K562 (cell line): ENCODE measurements at regions not wholly inside any gene's neighbourhood (a gene's known extent, or its start where the extent isn't known, plus 50 kb on each side); places are given as distances from the start of the nearest gene placed in this dataset.
A peak's percentile ranks its signal among the peaks of the same experiment; 100 is the strongest.

Experiments
- ATAC-seq: fragments of 200-7000 bp; cut with Tn5 transposase; 3 replicates; pipeline ENCODE4 v1.9.1; 2020; ENCODE audit warnings: moderate library complexity
- BruUV-seq: library from RNA; stranded (reverse); fragments of 400-500 nt; replicated peaks from 2 replicates; lab custom pipeline; 2021; lab: Mats Ljungman, UMichigan
- CTCF ChIA-PET: fragments of 300-600 bp; formaldehyde crosslinking; extraction: SDS; loops from one replicate; lab custom pipeline; 2021; ENCODE audit warnings: low intra/inter-chr PET ratio; lab: Yijun Ruan, JAX
- POLR2A ChIA-PET: fragments of 300-600, 350-650 bp; sonication (Branson Sonifier 250); formaldehyde crosslinking; extraction: SDS; loops from one replicate; lab custom pipeline; 2021; ENCODE audit warnings: antibody characterized with exemption, inconsistent platforms; lab: Yijun Ruan, JAX
- DNase-seq, 4 experiments: peaks; one replicate each; pipeline versions ENCODE4 v3.0.0 to v3.0.0-alpha.2; 2011 to 2018; ENCODE audit warnings: low spot score in 3 of 4, mixed read lengths in 3 of 4; ENCODE audit errors: extremely low read depth in 1 of 4
- FAIRE-seq: peaks from 2 replicates; lab custom pipeline; 2011; peaks lifted over from hg19 to GRCh38; lab: Jason Lieb, UNC
- H2AFZ ChIP-seq: 2 replicates; pipeline ENCODE4 v1.6.0; 2011; ENCODE audit warnings: low read depth, low read length, control low read depth, inconsistent platforms
- H3K27ac ChIP-seq: fragments of 200-600 bp; 3 replicates; pipeline ENCODE4 v1.8.0; 2011; ENCODE audit warnings: low read depth, mild to moderate bottlenecking, control low read depth, inconsistent platforms, low read length, moderate library complexity, mixed read lengths; ENCODE audit errors: extremely low read depth
- H3K27me3 ChIP-seq, 2 experiments: fragments of 300-600 bp in 1 of 2; 2 replicates in 1 of 2; 3 replicates in 1 of 2; pipeline versions ENCODE4 v1.6.0 to v1.8.0; 2011; ENCODE audit warnings: inconsistent platforms in 2 of 2, low read length in 2 of 2, mild to moderate bottlenecking in 1 of 2, mixed read lengths in 1 of 2, moderate library complexity in 1 of 2; ENCODE audit not compliant: control insufficient read depth in 2 of 2, insufficient read depth in 2 of 2
- H3K36me3 ChIP-seq: fragments of 300-600 bp; 3 replicates; pipeline ENCODE4 v1.8.0; 2011; ENCODE audit warnings: mild to moderate bottlenecking, low read length, inconsistent platforms; ENCODE audit not compliant: control insufficient read depth, insufficient read depth
- H3K4me1 ChIP-seq, 2 experiments: fragments of 200-600 bp in 1 of 2; replicated peaks in 1 of 2; 2 replicates in 1 of 2; 3 replicates in 1 of 2; pipeline versions ENCODE4 v1.5.1 to v1.8.0; 2011; ENCODE audit warnings: inconsistent platforms in 2 of 2, low read length in 2 of 2, mild to moderate bottlenecking in 1 of 2, mixed read lengths in 1 of 2, moderate library complexity in 1 of 2; ENCODE audit not compliant: control insufficient read depth in 2 of 2, insufficient read depth in 2 of 2
- H3K4me2 ChIP-seq: 2 replicates; pipeline ENCODE4 v1.6.1; 2011; ENCODE audit warnings: low read length, control low read depth, inconsistent platforms, mixed read lengths; ENCODE audit not compliant: insufficient read depth
- H3K4me3 ChIP-seq: fragments of 200-600 bp; sonication (generic), shearing (Covaris generic); 2 replicates; pipeline ENCODE4 v1.5.1; 2016; ENCODE audit warnings: control low read depth, inconsistent platforms
- H3K79me2 ChIP-seq: fragments of 200-600 bp; 3 replicates; pipeline ENCODE4 v1.8.0; 2011; ENCODE audit warnings: low read length, inconsistent platforms; ENCODE audit not compliant: control insufficient read depth, insufficient read depth
- H3K9ac ChIP-seq, 2 experiments: 2 replicates each; pipeline versions ENCODE4 v1.6.0 to v1.6.1; 2011; ENCODE audit warnings: low read depth in 2 of 2, low read length in 2 of 2, control low read depth in 1 of 2, inconsistent platforms in 1 of 2, mild to moderate bottlenecking in 1 of 2, mixed read lengths in 1 of 2; ENCODE audit not compliant: insufficient read depth in 1 of 2
- H3K9me1 ChIP-seq: one replicate; pipeline ENCODE4 v1.6.0; 2011; ENCODE audit warnings: inconsistent platforms, mild to moderate bottlenecking, low read length, moderate library complexity; ENCODE audit not compliant: control insufficient read depth, insufficient read depth
- H3K9me3 ChIP-seq: replicated peaks from 2 replicates; pipeline ENCODE4 v1.5.1; 2011; ENCODE audit warnings: low read depth, low read length, inconsistent platforms; ENCODE audit not compliant: control insufficient read depth, insufficient read depth
- H4K20me1 ChIP-seq: replicated peaks from 2 replicates; pipeline ENCODE4 v1.6.1; 2011; ENCODE audit warnings: low read length, inconsistent platforms, mixed read lengths; ENCODE audit not compliant: control insufficient read depth, insufficient read depth
- C11orf30 ChIP-seq: fragments of 450-650 bp; IDR thresholded peaks from 2 replicates; pipeline ENCODE4 v1.6.1; 2016; ENCODE audit warnings: low read depth, mild to moderate bottlenecking
- CBX2 ChIP-seq: fragments of 200-600 bp; sonication (generic); IDR thresholded peaks from one replicate; pipeline ENCODE4 v1.6.1; 2012; ENCODE audit warnings: mild to moderate bottlenecking, low read length, inconsistent platforms; ENCODE audit not compliant: insufficient read depth, poor library complexity, severe bottlenecking
- GTF2E2 ChIP-seq: fragments of 200-800 bp; sonication (Bioruptor generic); IDR thresholded peaks from 2 replicates; pipeline ENCODE4 v1.6.1; 2016; ENCODE audit warnings: missing genetic modification characterization, missing compliant biosample characterization
- NFATC3 ChIP-seq: fragments of 450-650 bp; IDR thresholded peaks from 2 replicates; pipeline ENCODE4 v1.6.1; 2017; ENCODE audit warnings: mild to moderate bottlenecking
- PML ChIP-seq: IDR thresholded peaks from 2 replicates; pipeline ENCODE4 v1.6.1; 2012; ENCODE audit warnings: low read length, inconsistent platforms
- SP1 ChIP-seq: sonication (generic); formaldehyde crosslinking; IDR thresholded peaks from 2 replicates; pipeline ENCODE4 v1.8.1; 2022; ENCODE audit warnings: mild to moderate bottlenecking, missing genetic modification reagents
- ZNF263 ChIP-seq: sonication (generic); formaldehyde crosslinking; IDR thresholded peaks from 2 replicates; pipeline ENCODE4 v1.8.0; 2022; ENCODE audit warnings: mild to moderate bottlenecking, missing genetic modification reagents, borderline replicate concordance
- ZNF316 ChIP-seq: fragments of 450-650 bp; IDR thresholded peaks from 2 replicates; pipeline ENCODE4 v1.6.1; 2016
- WGBS: fragments of 100-300 bp; shearing (Covaris generic); methylation state at CpG from one replicate; pipeline ENCODE4 v1.1.6; 2016; ENCODE audit warnings: low coverage, mixed read lengths; ENCODE audit not compliant: insufficient coverage; ENCODE audit errors: missing lambda C conversion rate; 5-methylcytosine and 5-hydroxymethylcytosine counted together
- in situ Hi-C: fragments of 300-500 bp; cut with MboI; formaldehyde crosslinking; loops from 4 replicates; pipeline ENCODE4 v1.15.0; 2018; ENCODE audit warnings: inconsistent platforms, mixed read lengths
- intact Hi-C: fragments of 100-400 bp; cut with micrococcal nuclease; formaldehyde crosslinking; loops from 2 replicates; pipeline ENCODE4 v1.14.2; 2022
- TF ChIP-seq, protein P1 (sequence below): sonication (generic); formaldehyde crosslinking; IDR thresholded peaks from 2 replicates; pipeline ENCODE4 v1.8.0; 2022; ENCODE audit warnings: mild to moderate bottlenecking, missing genetic modification reagents

DNA sequence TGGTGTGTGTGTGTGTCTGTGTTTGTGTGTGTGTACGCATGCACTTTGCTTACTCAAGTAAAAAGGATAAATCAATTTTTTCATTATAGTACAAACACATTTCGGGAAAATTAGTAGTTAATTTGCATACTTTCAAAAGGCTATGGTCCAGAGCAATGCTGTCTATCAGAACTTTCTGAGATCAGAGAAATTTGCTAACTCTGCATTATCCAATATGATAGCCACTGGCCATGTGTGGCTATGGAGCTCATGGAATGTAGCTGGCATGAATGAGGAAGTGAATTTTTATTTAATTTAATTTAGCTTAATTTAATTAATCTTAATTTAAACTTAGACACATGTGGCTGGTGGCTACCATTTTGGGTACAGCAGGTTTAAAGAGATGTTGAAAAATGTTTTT is 289.6 kb downstream of the MAT2B start:
- FAIRE-seq = no peak
- Histone ChIP-seq H3K9me3 (0 out of 2 replicates have a peak, but pooled peaks cover 2% of the 10 kb centered on the region), H3K36me3 (no peaks in the 10 kb centered on the region), H2AFZ (no peak overlapping the region), H3K9ac (no peak overlapping the region), H3K27me3 (no peaks in the 10 kb centered on the region), H3K79me2 (no peaks in the 10 kb centered on the region), H3K9me1 (no peaks in the 10 kb centered on the region), H3K4me3 (no peak overlapping the region), H3K4me1 (no peaks in the 10 kb centered on the region), H4K20me1 (no peaks in the 10 kb centered on the region), H3K27ac (no peak overlapping the region), H3K4me2 (no peak overlapping the region)
- 3% methylated on average over 2 of the region's 2 CpGs for whole genome bisulfite sequencing
- no peak for DNase-seq
- TF ChIP-seq, protein P1, sequence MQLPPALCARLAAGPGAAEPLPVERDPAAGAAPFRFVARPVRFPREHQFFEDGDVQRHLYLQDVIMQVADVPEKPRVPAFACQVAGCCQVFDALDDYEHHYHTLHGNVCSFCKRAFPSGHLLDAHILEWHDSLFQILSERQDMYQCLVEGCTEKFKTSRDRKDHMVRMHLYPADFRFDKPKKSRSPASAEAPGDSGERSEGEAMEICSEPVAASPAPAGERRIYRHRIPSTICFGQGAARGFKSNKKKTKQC (CRISPR knock-in tag) = no peak
- TF ChIP-seq C11orf30 = peak; percentile 36; the same call in 1 of the 2 replicates
- TF ChIP-seq ZNF316 = peak; percentile 53
- BruUV-seq = no TSS peak
- POLR2A ChIA-PET = no interaction called here
- in situ Hi-C loops = no loop called here
- CTCF ChIA-PET = no interaction called here
- intact Hi-C loops = no loop called here
- no peak for ATAC-seq

DNA sequence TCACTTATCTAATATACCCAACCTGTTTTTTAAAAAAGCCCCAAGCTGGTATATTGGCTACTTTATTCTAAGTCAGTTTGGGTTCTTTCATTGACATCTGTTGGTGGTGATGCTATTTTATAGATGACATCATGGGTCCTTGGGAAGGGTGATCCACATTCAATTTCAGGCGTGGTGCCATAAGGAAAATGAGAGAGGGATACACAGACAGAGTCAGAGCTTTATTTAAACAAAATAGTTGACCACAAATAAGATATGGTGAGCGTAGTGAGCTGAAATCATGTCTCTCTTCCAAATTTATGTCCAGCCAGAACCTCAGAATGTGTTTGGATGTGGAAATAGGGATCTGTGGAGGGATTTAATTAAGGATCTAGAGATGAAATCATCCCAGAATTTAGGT is 302.4 kb downstream of the MAT2B start:
- BruUV-seq = no TSS peak
- H4K20me1 ChIP-seq = no peaks in the 10 kb centered on the region
- FAIRE-seq (no peak), DNase-seq (no peak), ATAC-seq (no peak)
- no peak overlapping the region for H3K9ac ChIP-seq
- H3K4me3 ChIP-seq = no peak overlapping the region
- H2AFZ ChIP-seq = no peak overlapping the region
- ChIA-PET POLR2A (no interaction called here), CTCF (interaction anchor here (0.6 kb wide), 1 partner anchor 697 kb away, joined by 3 read pairs; no protein-coding TSS in a partner anchor)
- H3K79me2 ChIP-seq = no peaks in the 10 kb centered on the region
- TF ChIP-seq PML (no peak), NFATC3 (no peak), ZNF263 (CRISPR knock-in tag) (no peak), SP1 (no peak), CBX2 (no peak), GTF2E2 (tag) (no peak)
- no peaks in the 10 kb centered on the region for H3K27me3 ChIP-seq
- H3K4me2 ChIP-seq = no peak overlapping the region
- H3K9me3 ChIP-seq = no peaks in the 10 kb centered on the region; the same call in 1 of the 2 replicates
- 0% methylated on average over 2 of the region's 2 CpGs for WGBS
- no peak overlapping the region for H3K27ac ChIP-seq
- H3K36me3 ChIP-seq = no peaks in the 10 kb centered on the region
- H3K4me1 ChIP-seq = no peaks in the 10 kb centered on the region
- in situ Hi-C loops (loop anchor here (25.0 kb wide), 1 partner anchor 705 kb away; no protein-coding TSS in a partner anchor), intact Hi-C loops (no loop called here)
- H3K9me1 ChIP-seq = no peaks in the 10 kb centered on the region
